Motor neuron (in vitro differentiated cells): ENCODE measurements at regions not wholly inside any gene's neighbourhood (a gene's known extent, or its start where the extent isn't known, plus 50 kb on each side); places are given as distances from the start of the nearest gene placed in this dataset.

Experiments used
- ATAC-seq, 8 experiments: fragments of 200-7000 bp; cut with Tn5 transposase; replicated peaks in 6 of 8; 2 replicates each; pipeline ENCODE4 v1.8.0; 2021; ENCODE audit warnings: mild to moderate bottlenecking in 8 of 8, moderate library complexity in 8 of 8
- H3K27ac ChIP-seq, 2 donors: fragments of 250-450 bp; sonication (Bioruptor Pico); 2 replicates each; pipeline ENCODE4 v1.9.0; 2021; ENCODE audit warnings: antibody characterized with exemption in 2 of 2, mild to moderate bottlenecking in 2 of 2, moderate library complexity in 1 of 2
- H3K4me1 ChIP-seq, 2 donors: fragments of 250-450 bp; sonication (Bioruptor Pico); replicated peaks in 1 of 2; 2 replicates each; pipeline ENCODE4 v1.6.1; 2021; ENCODE audit warnings: antibody characterized with exemption in 2 of 2, mild to moderate bottlenecking in 2 of 2, moderate library complexity in 1 of 2
- H3K4me3 ChIP-seq, 5 donors: fragments of 250-450 bp; sonication (Bioruptor Pico); 2 replicates each; pipeline ENCODE4 v1.9.0; 2021; ENCODE audit warnings: antibody characterized with exemption in 5 of 5, mild to moderate bottlenecking in 5 of 5, moderate library complexity in 4 of 5
- WGBS, 10 experiments: fragments of 450-650 bp; shearing (Covaris generic); methylation state at CpG; one replicate each; pipeline ENCODE4 v1.0.0; 2022; 5-methylcytosine and 5-hydroxymethylcytosine counted together
- in situ Hi-C, 9 experiments: fragments of 400-800 bp; cut with MboI; loops; one replicate each; pipeline ENCODE4 v1.15.0; 2021; ENCODE audit warnings: low sequenced_read_pairs in 9 of 9, low pct_unique_long_range_greater_than_20kb in 2 of 9; ENCODE audit not compliant: unreplicated experiment in 9 of 9

DNA sequence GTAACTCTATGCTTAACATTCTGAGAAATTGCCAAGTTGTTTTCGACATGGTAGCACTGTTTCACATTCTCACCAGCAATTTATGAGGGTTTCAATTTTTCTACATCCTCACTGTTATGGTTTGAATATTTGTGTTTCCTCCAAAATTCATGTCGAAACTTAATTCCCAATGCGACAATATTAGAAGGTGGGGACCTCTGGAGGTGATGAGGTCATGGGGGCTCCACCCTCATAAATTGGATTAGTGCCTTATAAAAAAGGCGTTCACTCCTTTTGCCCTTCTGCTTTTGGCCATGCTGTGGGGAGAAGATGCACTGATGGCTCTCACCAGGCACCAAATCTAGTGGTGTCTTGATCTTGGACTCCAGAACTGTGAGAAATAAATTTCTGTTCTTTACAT is 110.3 kb downstream of the HRH4 start:
- WGBS, 10 experiments, result 0 to 96% (median 47%) methylated on average over 1 to 4 of the region's 4 CpGs; no CpG with 5 or more reads in 2 of the 10 experiments
- Histone ChIP-seq H3K27ac (no peak overlapping the region), H3K4me1 (no peaks in the 10 kb centered on the region), H3K4me3 (no peak overlapping the region)
- in situ Hi-C loops, result no loop called here
- ATAC-seq, result peak in 2 of 8 experiments; percentile 88 to 94

DNA sequence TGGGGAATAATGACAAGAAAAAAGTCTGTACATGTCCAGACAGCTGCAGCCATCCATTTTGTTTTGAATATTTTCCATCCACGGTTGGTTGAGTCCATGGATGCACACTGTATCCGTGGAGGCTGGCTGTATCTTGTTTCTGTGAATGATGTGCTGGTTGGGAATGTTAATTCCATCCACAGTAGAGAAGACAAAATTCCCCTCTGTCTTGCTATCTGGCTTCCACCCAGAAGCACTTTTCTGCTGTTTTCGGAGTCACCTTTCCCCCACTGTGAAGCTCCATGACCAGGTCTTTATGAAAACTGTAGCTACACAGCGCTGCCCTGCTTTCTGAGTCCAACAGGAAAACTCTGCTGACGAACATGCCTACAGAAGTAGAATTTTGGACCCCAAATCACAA is 122.3 kb downstream of the HRH4 start:
- ATAC-seq, result no peak
- 50 to 100% (median 89%) methylated on average over 1 to 5 of the region's 5 CpGs; no CpG with 5 or more reads in 1 of the 10 experiments for WGBS, 10 experiments
- no peak overlapping the region for H3K27ac ChIP-seq
- peaks cover 0 to 6% of the 10 kb centered on the region in 2 donors for H3K4me1 ChIP-seq
- no peak overlapping the region for H3K4me3 ChIP-seq
- in situ Hi-C loops, result no loop called here

DNA sequence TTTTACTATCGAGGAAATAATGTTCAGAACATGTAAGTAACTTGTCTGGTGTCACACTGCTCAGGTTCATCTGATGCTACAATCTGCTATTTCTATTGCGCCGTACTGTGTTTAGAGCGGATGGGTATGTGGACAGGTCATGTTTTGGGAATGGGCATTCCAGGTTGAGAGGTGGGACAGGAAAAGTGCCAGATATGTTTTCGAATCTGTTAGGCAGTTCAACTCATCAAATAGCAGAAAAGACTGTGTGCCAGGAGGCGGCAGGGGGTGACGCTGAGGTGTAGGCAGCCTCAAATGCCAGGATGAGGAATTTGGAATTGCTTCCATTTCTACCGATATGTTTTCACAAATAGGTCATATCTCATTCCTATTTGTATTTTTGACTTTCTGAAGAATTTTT is 123.8 kb downstream of the HRH4 start:
- no peak for ATAC-seq
- in situ Hi-C loops, result no loop called here
- 50 to 100% (median 94%) methylated on average over 1 to 8 of the region's 8 CpGs; no CpG with 5 or more reads in 1 of the 10 experiments for WGBS, 10 experiments

DNA sequence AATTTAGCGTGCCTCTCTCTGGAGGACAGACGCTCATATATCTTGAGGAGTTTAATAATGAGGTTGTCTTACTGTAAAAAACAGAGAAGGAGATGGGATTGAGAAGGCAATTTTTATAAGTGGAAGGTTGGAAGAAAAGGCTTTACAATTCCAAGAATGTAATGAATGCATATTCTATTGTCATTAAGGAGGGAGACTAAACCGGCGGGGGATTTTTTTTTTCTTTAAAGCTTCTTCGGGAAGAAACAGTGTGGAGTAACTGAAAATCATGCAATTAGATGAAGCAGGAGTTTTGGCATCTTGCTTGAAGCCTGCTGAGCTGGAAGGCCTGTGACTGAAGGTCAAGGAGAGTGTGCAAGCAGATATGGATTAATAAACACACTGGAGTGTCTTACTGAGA is 124.4 kb downstream of the HRH4 start:
- ATAC-seq, result peak in 1 of 8 experiments; percentile 22
- 24 to 80% (median 48%) methylated on average over 2 to 5 of the region's 5 CpGs; no CpG with 5 or more reads in 1 of the 10 experiments for WGBS, 10 experiments
- H3K4me3 ChIP-seq, result no peak overlapping the region
- peaks cover 0 to 6% of the 10 kb centered on the region in 2 donors for H3K4me1 ChIP-seq
- in situ Hi-C loops, result no loop called here
- no peak overlapping the region for H3K27ac ChIP-seq

More for the DNA sequence above, 123.8 kb downstream of the HRH4 start:
- H3K4me3 ChIP-seq, result no peak overlapping the region
- peaks cover 0 to 6% of the 10 kb centered on the region in 2 donors for H3K4me1 ChIP-seq
- H3K27ac ChIP-seq, result no peak overlapping the region

DNA sequence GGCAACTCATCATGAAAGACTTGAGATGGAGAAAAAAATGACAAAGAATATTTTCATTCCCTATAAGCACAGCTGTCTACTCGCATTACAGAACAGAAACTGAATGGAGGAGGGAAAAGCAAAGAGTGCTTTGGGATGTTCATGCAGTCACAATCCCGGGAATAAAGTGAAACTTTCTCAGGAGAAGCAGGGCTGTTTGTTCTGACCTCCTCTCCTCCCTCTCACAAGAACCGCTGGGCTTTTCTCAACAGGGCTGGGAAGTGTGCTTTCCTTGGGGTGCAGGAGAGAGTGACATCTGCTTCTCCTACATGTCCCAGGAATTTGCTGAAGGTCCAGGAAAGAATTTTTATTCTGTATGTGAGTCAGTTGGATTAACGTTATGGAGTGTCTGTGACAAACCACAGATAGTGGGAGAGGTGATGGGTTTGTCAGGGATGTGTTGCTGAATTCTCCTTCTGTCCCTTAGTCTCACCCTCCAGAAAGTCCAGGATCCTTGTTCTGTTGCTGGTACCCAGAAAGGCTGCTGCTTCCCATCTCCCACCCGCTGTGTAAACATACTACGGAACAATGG is 125.6 kb downstream of the HRH4 start:
- ATAC-seq, result no peak
- Histone ChIP-seq H3K4me3 (no peak overlapping the region), H3K27ac (no peak overlapping the region), H3K4me1 (peaks cover 0 to 6% of the 10 kb centered on the region in 2 donors)
- 11 to 85% (median 72%) methylated on average over 3 to 5 of the region's 6 CpGs; no CpG with 5 or more reads in 2 of the 10 experiments for WGBS, 10 experiments
- in situ Hi-C loops, result no loop called here

DNA sequence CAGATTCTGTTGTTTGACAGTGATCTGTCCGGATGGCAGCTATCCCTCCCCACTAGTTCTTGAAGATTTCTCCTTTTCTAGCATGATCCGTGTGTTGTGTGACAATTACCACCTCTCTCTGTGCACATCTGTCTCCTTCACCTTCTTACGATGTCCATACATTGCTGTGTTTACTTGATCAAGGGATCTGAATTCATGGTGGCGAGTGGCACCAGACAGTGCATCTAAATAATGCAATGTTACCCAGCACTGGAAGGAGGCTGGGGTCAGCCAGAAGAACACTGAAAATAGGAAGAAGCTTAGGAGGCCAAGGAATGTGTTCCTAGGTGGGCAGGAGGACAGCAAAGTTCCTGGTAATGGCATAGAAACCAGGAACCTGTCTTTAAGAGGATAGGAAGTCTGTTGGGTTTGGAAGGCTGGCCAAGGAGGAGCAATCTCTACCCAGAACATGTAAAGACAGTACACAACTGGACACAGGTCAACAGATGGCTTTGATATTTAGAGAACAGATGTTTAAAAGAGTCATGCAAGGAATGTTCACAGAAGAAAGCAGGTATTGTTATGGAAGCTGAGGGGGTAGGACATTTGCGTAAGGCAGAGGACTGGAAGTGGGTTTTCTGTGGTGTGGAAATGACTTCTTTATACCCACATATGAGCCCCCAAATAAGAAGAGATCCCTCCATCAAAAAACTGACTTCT is 126.4 kb downstream of the HRH4 start:
- in situ Hi-C loops, result no loop called here
- Histone ChIP-seq H3K27ac (no peak overlapping the region), H3K4me1 (peaks cover 0 to 6% of the 10 kb centered on the region in 2 donors), H3K4me3 (no peak overlapping the region)
- WGBS, 10 experiments, result 60 to 100% (median 100%) methylated on average over 1 to 5 of the region's 5 CpGs
- no peak for ATAC-seq

DNA sequence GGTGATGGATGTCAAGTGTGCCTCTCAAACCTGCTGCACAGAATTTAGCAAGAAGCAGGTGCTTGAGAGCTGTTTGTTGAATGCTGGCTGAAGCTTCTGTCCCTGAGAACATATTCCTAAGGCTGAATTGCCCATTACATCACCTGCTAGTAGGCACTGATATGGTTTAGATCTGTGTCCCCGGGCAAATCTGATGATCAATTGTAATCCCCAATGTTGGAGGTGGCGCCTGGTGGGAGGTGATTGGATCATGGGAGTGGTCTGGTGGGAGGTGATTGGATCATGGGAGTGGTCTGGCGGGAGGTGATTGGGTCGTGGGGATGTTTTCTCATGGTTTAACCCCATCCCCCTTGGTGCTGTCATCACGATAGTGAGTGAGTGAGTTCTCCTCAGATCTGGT is 128.0 kb downstream of the HRH4 start:
- Histone ChIP-seq H3K4me3 (no peak overlapping the region), H3K4me1 (peaks cover 0 to 6% of the 10 kb centered on the region in 2 donors), H3K27ac (no peak overlapping the region)
- ATAC-seq, result no peak
- in situ Hi-C loops, result no loop called here
- WGBS, 10 experiments, result 34 to 100% (median 85%) methylated on average over 1 to 5 of the region's 5 CpGs; no CpG with 5 or more reads in 4 of the 10 experiments

DNA sequence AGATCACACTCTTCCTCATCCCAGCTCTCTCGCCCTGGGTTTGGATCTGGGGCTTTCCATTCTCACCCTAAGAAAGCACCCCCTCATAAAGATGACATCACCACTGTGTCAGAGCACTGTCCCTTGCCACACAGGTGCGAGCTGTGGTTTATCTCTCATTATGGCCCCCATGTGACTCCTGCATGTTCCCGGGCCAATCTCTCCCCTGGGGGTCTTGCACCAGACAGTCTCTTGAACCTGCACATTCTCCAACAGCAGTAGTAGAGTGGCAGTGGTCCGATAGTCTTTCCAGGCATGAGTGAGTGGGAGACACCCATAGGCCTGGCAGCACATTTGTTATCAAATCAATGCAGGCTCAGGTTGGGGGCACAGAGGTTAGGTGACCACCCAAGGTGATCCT is 130.5 kb downstream of the HRH4 start:
- 42 to 93% (median 73%) methylated on average over 2 to 3 of the region's 4 CpGs; no CpG with 5 or more reads in 5 of the 10 experiments for WGBS, 10 experiments
- H3K27ac ChIP-seq, result no peak overlapping the region
- no peak overlapping the region for H3K4me3 ChIP-seq
- no peak for ATAC-seq
- peaks cover 0 to 7% of the 10 kb centered on the region in 2 donors for H3K4me1 ChIP-seq
- in situ Hi-C loops, result loop anchor here in 2 of 9 experiments (10.0 kb wide), 2 partner anchors 134 to 144 kb away; no protein-coding TSS in a partner anchor

DNA sequence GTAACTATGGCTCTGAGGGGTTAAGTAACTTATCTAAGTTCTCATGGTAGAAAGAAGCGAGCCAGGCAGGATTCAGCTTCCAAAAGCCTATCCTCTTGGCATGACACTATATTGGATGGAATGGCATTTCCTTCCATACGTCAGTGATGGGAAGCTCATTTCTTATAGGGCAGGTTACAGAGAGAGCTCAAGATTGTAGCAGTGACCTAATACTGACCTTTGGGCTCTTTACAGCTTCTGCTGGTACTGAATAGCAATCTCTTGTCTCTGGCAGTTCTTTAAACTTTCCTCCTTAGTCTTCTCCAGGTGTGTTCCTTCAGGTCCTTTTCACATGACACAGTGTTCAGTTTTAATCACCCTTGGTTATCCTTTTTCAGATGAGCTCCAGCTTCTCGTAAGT is 133.0 kb downstream of the HRH4 start:
- Histone ChIP-seq H3K4me3 (no peak overlapping the region), H3K4me1 (peaks cover 0 to 15% of the 10 kb centered on the region in 2 donors), H3K27ac (no peak overlapping the region)
- 14 to 100% (median 88%) methylated on average over 1 to 3 of the region's 3 CpGs; no CpG with 5 or more reads in 1 of the 10 experiments for WGBS, 10 experiments
- no peak for ATAC-seq
- in situ Hi-C loops, result loop anchor here in 2 of 9 experiments (10.0 kb wide), 2 partner anchors 131 to 141 kb away; no protein-coding TSS in a partner anchor

DNA sequence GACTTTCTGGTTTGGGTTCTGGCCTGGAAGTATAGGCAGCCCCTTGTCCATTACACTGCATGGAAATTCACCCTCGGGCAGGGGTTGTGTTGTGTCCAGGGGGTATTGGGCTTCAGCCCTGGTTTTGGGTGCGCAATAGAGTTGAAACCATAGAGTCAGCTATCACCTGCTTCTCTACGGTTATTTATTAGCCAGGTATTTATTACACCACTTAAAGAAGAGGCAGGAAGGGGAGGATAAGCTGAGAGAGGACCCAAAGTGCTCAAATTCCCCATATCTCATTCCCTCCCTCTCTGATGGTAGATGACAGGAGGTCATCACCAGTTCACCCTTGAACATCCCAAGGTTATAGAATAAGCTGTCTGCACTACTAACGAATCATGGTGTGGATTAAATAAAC is 133.4 kb downstream of the HRH4 start:
- peaks cover 0 to 15% of the 10 kb centered on the region in 2 donors for H3K4me1 ChIP-seq
- ATAC-seq, result no peak
- in situ Hi-C loops, result loop anchor here in 2 of 9 experiments (10.0 kb wide), 2 partner anchors 131 to 141 kb away; no protein-coding TSS in a partner anchor
- no peak overlapping the region for H3K4me3 ChIP-seq
- H3K27ac ChIP-seq, result no peak overlapping the region
- 26 to 100% (median 83%) methylated on average over 1 to 4 of the region's 4 CpGs; no CpG with 5 or more reads in 2 of the 10 experiments for WGBS, 10 experiments

DNA sequence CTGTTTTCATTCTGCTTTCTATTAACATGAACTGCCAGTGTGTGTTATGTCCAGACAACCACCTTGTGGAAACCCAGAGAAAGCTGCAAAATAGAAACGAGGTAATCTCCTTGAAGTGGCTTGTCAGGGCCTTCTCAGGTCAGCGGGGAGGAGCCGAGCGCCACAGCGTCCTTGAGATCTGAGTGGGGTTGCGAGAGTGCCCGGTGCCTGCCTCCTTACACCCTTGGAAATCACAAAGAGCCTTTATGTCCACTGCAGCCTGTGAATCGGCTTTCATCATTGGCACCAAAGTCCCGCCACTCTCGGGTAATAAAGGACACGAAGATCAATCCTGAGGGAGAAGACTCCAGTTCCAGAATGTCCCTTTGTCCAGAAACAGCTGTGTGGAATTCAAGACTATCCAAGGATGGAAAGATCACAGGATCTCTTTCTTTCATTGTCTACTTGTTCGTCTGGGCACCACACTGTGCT is 135.2 kb downstream of the HRH4 start:
- Histone ChIP-seq H3K4me3 (no peak overlapping the region), H3K4me1 (peaks cover 0 to 15% of the 10 kb centered on the region in 2 donors), H3K27ac (no peak overlapping the region)
- 0 to 100% (median 55%) methylated on average over 1 to 9 of the region's 12 CpGs; no CpG with 5 or more reads in 1 of the 10 experiments for WGBS, 10 experiments
- peak in 3 of 8 experiments; percentile 14 to 23 (median 15) for ATAC-seq
- in situ Hi-C loops, result loop anchor here in 2 of 9 experiments (10.0 kb wide), 2 partner anchors 129 to 139 kb away; no protein-coding TSS in a partner anchor

DNA sequence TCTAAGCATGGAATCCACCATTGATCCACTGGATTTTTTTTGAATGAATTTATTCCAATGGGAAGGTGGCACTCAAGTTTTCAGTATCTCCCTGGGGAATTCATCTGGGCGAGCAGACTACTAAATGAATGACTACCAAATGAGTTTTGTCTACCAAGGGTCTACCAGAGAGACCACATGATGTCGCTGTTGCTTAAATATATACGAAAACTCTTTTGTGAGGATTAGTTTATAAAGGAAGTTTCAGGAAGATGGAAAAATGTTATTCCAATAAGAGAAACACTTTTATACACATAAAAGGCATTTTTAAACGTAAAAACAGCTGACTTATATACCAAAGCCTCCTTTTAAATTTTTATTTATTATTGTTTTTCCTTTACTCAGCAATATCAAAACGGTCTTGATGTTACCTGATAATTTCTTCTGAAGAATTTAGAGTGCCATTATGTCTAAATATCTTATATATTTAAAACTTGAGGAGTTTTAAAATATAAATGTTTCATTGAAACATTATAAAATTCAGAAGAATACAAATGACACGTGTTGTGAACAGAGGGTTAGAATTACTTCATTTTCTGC is 139.7 kb downstream of the HRH4 start:
- ATAC-seq, result peak in 4 of 8 experiments; percentile 28 to 63 (median 50)
- in situ Hi-C loops, result loop anchor here in 3 of 9 experiments (10.0 to 25.0 kb wide), 2 partner anchors 125 to 137 kb away; no protein-coding TSS in a partner anchor
- no peak overlapping the region for H3K4me3 ChIP-seq
- peaks cover 2 to 30% of the 10 kb centered on the region in 2 donors for H3K4me1 ChIP-seq
- no peak overlapping the region for H3K27ac ChIP-seq
- 5 to 37% (median 21%) methylated on average over 4 to 6 of the region's 6 CpGs for WGBS, 10 experiments

DNA sequence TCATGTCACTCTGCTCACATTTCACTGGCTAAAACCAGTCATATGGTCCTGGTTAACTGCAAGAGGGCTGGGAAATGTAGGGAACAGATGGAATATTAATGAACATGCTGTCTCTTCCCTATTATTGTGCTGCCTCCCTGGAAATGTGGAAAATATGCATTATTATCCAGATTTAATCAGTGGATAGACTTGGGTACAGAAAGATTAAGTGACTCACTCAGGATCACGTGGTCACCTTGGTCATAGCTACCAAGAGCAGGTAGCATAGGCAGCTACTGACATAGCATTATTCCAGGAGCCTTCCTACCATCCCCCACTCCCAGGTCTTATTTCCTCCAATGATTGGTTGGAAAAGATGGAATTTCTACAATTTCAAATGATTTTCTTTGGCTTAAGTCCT is 141.1 kb downstream of the HRH4 start:
- H3K4me3 ChIP-seq, result no peak overlapping the region
- H3K27ac ChIP-seq, result no peak overlapping the region
- peaks cover 2 to 17% of the 10 kb centered on the region in 2 donors for H3K4me1 ChIP-seq
- WGBS, 10 experiments, result 0 to 89% (median 60%) methylated on average over 1 of the region's 1 CpG; no CpG with 5 or more reads in 5 of the 10 experiments
- in situ Hi-C loops, result loop anchor here in 3 of 9 experiments (10.0 to 25.0 kb wide), 2 partner anchors 123 to 136 kb away; no protein-coding TSS in a partner anchor
- ATAC-seq, result peak in 1 of 8 experiments; percentile 46
